ENCODE measurements at regions not wholly inside any gene's neighbourhood (a gene's known extent, or its start where the extent isn't known, plus 50 kb on each side); places are given as distances from the start of the nearest gene placed in this dataset.

- TF ChIP-seq CTCF (IDR thresholded peaks at IDR 0.05; ENCODE audit: low read length) (no peak), EZH2 (IDR thresholded peaks at IDR 0.05; ENCODE audit: borderline replicate concordance, low read length) (no peak)
Observed at GRCh38 chr9:14373336-14373666, 59.4 kb upstream of the NFIB start.
